Myocyte (in vitro differentiated cells): ENCODE measurements at regions not wholly inside any gene's neighbourhood (a gene's known extent, or its start where the extent isn't known, plus 50 kb on each side); places are given as distances from the start of the nearest gene placed in this dataset.

Source experiments
- DNase-seq: peaks from one replicate; pipeline ENCODE4 v3.0.0-alpha.2; 2012; ENCODE audit warnings: low read depth

DNA sequence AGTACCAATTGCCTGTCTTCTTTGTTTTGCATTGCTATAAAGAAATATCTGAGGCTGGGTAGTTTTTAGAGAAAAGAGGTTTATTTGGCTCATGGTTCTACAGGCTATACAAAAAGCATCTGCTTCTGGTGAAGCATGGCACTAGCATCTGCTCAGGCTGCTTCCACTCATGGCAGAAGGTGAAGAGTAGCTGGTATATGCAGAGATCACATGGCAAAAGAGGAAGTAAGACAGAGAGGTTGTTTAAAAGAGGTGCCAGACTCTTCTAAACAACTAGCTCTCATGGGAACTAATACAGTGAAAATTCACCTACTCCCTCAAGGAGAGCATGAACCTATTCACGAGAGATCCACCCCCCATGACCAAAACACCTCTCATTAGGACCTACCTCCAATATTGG, 56.7 kb upstream of the GUCA2B start:
- no peak for DNase-seq

DNA sequence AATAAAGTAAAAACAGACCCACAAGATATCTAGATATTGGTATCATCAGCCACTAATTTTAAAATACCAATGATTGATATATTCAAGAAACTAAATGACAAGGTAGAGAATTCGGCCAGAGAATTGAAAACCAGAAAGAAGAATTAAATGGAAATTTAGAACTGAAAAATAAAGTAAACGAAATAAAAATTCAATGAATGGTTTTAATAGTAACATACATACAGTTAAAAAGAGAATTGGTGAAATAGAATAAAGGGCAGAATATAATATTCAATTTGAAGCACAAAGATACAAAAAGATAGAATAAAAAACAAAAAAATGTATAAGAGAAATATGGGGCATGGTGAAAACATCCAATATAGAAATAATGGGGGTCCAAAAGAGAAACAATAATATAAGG, 64.0 kb upstream of the GUCA2B start:
- DNase-seq = no peak

DNA sequence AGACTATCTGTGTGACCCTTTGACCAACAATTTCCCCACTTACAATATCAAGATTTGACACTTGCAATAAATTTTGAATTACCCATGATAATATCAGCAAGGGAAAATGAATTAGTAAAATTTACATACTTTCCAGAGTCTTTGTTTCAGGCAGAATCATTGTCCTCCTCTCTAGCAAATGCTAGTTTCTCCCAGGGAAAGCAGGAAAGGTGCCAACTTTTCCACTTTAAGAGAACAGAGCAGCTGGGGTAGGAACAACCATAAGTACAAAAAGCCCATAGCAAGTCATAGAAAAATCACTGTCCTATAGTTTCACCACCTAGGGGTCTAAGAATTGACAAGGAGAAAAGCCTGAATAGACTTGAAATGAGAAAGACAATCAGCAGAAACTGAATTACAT, 67.1 kb upstream of the GUCA2B start:
- peak; percentile 6 for DNase-seq

DNA sequence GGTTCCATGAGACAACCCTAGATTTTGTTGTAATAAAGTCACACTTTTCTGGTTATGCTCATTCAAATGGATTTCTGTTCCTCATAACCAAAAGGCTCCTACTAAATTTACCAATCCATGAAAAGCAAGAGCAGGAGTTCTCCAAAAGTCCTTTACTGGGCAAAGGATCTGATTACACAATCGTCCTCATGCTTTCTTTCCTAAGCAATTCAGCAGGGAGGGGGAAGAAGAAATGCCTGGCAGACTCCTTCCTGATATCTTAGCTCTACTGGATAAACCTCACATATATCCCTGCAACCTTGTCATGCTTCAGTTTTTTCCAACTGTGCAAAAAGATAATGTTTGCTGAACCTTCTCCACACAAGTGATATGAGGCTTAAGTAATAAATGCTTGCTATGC, 67.6 kb upstream of the GUCA2B start:
- no peak for DNase-seq

DNA sequence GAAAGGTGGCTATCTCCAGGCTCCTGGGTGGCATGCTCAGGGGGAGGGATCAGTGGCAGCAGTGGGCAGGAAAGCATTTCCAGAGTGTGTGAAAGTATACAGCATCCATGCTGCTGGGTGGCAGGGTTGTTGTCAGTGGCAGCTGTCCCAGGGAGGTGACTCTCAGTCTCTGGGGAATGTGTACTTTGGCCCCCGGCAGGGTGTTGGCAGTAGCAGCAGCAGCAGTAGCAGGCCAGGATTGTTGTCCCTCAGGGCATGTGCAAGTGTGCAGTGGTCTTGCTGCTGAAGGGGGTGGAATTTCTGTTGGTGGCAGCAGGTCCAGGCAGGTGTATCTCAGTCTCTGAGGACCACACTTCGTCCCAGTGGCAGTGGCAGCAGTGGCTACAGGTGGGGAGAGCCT, 71.7 kb upstream of the GUCA2B start:
- no peak for DNase-seq

DNA sequence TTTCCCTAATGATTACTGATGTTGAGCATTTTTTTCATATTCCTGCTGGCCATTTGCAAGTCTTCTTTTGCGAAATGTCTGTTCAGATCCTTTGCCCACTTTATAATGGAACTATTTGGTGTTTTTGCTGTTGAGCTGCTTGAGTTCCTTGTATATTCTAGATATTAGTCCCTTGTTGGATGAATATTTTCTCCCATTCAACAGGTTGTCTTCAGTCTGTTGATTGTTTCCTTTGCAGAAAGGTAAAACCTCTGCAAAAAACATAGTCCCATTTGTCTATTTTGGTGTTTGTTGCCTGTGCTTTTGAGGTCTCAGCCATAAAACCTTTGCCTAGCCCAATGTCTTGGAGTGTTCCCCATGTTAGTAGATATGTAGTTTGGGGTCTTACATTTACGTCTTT, 78.0 kb upstream of the GUCA2B start:
- no peak for DNase-seq

DNA sequence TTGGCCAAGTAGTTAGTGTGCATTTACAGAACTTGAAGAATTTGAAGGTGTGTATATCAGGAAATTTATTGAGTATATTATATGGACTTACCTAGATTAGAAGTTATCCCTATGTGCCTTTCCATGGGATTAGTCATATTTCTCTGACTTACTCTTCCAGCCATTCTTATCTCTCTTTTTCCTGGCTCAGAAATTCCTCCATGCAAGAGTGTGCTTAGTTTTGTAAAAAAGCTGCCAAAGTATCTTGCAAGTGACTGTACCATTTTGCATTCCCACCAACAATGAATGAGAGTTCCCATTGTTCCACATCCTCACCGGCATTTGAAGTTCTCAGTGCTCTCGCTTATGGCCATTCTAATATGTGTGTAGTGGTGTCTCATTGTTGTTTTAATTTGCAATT, 82.2 kb upstream of the GUCA2B start:
- DNase-seq = no peak

DNA sequence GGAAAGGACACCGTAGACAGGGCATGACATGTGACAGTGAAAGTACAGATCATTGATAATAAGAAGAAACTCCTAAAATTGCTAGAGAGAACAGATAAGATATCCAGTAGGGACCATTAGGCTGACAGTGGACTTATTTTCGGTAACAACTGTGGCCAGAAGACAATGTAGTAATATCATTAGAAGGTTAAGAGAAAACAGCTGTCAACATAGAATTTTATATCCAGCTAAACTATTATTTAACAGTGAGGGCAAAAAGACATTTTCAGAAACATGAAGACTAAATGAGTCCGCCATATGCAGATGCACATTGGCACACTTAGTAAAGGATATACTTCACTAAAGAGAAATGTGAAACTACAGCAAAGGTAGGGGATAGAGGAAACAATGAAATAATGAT, 95.4 kb upstream of the GUCA2B start:
- DNase-seq = no peak

DNA sequence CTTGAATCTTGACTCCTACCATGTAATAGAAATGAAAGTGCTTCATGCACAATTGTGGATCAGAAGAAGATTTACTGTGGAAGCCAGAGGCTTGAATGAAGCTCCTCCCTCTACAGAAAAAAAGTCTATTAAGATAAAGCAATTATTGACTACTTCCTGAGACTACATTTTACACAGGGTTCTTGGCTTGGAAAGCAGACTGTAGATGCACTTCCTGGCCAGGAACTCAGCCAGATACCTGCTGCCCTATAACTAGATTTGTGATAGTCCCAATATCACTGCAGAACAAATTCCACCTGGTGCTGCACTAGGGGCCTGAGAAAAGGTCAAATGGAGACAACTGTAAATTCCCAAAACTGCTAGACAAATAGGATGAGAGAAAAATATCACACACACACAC, 96.8 kb upstream of the GUCA2B start:
- no peak for DNase-seq

DNA sequence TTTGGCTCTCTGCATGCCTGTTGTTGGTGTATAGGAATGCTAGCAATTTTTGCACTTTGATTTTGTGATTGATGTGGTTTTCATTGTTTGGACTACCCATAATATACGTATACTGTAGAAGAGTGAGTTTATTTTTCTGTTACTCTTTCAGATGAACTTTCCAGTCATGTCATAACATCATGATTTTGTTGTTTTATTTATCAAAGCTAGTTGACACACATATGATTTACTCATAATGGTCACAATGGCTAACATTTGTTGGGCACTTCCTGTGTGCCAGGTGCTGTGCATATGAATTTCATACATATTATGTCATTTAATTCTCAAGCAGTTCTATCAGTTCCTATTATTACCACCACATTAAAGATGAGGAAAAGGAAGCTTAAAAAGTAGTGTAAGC, 98.1 kb upstream of the GUCA2B start:
- no peak for DNase-seq

DNA sequence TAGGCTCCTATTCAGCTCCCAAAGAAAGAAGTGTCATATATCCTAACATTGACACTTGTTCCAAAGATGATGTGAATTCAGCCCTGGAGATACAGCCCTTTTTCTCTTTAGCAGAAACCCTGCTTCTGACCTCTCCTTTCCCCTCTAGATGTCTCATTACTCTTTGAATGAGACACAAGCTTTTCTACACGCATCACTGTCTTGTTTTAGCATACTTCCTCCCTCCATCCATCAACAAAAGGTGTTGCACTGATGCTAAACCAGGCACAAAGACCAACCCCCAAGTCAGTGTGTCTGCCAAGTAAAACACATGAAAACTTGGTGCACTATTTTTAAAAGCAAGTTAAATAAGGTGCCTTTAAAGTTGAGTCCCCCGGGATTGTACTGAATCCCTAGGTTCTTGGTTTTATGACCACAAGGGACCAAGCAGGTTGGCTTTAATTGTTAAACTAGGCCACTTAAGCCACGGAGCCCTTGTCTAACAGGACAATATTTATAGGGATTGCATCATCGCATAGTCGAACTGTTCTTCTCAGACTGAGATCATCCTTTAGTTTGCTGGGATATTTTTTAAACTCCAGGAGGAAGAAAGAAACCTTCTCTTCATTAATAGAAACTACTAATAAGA, 101.0 kb upstream of the GUCA2B start:
- peak; percentile 43 for DNase-seq

DNA sequence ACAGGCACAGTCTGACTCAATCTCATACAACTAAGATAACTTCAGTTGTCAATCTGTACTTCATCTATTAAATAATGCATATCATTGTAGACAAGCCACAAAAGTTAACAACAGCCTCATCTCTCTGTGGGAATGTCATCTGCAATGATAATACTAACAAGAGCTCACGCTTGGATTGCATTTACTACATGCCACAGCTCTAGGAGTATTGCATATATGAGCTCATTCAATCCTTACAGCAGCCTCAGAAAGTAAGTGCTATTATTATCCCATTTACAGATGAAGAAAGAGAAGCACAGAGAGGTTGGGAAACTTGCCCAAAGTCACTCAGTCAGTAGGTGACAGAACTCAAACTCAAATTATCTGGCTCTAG, 105.7 kb upstream of the GUCA2B start:
- no peak for DNase-seq

DNA sequence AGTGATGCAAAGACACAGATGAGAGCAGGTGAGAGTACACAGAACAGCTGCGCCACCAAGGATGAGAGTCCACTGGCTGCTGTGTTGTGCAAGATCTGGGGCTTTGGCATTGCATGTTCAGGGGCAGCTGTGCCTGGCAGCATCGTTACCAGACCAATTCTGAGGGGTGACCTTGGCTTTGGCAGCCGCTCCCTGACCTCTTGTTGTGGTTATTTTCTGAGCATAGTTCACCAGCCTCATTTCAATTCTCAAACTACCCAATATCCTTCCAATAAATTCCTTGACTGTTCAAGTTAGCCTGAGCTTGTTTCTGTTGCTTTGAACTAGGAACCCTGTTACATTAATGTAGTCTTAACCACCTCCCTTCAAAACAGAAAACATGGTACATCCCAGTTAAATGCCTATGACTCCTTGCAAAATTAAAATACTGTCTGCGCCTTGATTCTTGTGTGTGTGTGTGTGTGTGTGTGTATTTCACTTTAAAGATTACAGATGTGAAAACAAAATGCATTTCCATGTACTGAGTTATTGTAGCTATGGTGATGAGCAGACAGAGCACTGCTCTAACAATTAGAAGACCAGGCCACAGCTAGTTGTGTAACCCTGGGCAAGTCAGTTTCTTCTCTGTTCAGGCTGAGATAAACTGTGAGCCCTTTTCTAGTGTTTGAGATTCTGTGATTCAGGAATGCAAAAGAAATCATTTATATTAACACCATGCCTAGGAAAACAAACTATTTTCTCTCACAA, 106.3 kb upstream of the GUCA2B start:
- peak; percentile 90 for DNase-seq

DNA sequence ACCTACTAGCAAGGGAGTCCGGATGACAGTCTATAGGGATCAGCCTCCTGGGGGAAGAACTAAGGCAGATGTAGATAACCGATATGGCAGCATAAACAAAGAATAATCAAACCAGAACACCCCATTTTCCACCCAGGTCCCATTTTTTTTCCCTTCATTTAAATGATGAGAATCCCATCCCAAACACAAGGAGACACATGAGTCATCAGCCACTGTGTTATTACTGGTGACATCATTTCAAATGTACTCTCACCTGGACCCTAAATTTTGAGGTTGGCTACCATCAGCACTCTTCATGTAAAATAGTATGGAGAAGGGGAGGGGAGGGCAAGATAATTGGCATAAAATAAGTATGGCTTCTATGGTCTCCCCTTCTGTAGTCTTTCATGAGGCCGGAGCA, 108.9 kb upstream of the GUCA2B start:
- DNase-seq = no peak

DNA sequence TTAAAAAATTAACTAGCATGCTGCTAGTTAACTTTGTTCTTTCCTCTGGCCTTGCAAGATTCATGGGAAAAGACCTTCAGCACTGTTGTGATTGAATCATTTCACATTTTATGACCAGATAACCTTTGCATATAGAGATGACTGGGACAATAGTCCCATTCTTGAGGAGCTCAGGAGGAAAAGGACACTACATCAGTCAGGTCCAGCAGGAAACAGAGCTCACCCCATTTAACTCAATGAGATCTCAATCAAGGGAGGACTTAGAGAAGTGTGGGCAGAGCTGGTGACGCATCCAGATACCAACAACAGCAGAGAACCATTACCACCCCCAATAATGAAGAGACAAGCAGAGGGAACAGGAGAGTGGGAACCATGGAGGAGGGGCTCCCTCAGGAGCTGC, 109.4 kb upstream of the GUCA2B start:
- DNase-seq = no peak

DNA sequence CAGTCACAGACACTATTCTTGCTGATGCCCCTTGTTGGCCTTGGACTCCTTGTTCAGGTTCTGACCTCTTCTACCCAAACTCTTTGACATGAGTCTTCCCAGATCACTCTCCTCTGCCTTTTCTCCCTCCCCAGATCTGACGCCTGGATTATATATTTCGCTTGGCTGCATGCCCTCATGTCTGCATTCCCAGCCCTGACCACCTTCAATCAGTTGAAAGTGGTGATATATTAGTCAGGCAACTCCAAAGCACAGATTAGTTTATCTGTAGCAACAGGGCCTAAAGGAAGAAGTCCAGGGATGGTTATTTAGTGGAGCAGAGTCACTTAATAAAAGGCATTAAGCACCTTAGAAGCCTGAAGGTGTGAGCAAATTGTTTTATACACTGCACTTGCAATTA, 110.0 kb upstream of the GUCA2B start:
- no peak for DNase-seq

DNA sequence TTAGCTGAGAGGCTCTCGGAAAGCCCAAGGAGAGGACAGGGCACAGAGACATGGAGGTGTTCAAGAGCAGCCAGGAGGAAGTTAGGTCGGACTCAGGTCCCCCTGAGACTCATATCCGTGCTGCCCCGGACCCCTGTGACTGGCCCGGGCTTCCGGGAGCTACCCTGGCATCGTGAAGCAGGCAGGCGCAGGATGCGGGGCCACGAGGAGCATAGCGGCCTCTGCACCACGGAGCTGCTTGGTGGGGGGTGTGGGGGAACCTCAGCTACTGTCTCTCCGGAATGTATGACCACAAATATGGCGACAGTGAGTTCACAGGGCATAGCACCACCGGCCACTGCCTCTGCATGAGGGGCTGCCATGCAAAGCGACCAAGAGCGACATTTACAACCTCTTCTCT, 112.2 kb upstream of the GUCA2B start:
- no peak for DNase-seq

DNA sequence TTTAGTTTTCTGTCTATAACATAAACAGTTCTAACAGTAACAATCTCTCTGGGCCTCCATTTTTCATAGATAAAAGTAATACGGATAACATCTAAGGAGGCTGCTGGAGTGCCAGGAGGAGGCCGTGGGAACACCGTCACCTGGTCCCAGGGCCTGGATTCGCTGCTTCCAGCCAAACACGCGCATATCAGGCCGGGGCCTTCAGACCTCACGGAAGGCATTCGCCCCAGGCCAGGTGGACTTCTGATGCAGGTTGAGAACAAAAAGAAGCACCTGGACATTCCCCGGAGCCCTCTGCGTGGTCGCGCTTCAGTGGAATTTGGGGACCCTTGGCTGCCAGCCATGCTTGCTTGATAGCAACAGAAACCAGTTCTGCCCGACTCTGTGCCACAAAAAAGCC, 113.1 kb upstream of the GUCA2B start:
- DNase-seq = no peak

DNA sequence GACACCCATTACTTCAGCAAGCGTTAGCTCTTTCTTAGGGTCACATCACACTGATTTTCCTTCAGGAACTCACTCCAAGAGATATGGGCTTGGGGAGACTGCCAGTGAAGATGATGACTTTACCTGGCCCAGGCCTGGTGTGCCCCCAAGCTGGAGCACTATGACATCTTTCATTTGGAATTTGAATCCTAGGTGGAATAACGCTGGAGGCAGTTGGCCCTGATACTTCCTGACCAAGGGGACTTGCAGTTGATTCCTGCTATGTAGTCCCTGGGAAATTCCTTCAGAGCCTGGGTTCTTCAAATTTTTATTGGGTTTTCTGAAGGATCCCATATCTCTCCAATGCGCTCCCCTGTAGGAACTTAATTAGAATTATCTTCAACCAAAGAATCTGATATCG, 114.9 kb upstream of the GUCA2B start:
- no peak for DNase-seq

DNA sequence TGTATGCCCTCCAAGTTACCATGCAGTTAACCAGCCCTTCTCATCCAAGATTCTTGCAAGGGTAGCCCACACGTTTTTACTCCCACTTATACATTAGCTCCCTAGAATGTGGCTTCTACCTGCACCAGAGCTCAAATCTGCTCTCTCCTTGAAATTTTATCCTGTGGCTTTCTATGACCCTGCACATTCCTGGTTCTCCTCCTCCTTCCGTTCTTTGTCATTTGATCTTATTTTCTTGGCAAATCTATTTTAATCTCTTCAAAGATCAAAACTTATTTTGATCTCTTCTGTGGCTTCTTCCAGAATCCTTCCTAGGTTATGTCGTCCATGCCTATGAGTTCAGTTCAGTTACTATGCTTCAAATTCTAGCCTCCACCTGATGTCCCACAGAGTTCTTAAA, 115.6 kb upstream of the GUCA2B start:
- DNase-seq = no peak

DNA sequence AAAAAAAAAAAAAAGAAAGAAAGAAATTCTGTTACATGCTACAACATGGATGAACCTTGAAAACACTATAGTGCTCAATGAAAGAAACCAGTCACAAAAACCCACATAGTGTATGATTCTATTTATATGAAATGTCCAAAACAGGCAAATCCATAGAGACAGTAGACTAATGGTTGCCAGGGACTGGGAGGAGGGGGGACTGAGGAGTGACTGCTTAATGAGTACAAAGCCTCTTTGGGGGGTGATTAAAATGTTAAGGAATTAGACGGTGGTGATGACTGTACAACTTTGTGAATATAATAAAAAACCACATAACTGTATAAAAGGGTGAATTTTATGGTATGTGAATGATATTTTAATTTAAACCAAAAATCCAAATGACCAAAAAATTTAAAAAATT, 116.0 kb upstream of the GUCA2B start:
- no peak for DNase-seq

DNA sequence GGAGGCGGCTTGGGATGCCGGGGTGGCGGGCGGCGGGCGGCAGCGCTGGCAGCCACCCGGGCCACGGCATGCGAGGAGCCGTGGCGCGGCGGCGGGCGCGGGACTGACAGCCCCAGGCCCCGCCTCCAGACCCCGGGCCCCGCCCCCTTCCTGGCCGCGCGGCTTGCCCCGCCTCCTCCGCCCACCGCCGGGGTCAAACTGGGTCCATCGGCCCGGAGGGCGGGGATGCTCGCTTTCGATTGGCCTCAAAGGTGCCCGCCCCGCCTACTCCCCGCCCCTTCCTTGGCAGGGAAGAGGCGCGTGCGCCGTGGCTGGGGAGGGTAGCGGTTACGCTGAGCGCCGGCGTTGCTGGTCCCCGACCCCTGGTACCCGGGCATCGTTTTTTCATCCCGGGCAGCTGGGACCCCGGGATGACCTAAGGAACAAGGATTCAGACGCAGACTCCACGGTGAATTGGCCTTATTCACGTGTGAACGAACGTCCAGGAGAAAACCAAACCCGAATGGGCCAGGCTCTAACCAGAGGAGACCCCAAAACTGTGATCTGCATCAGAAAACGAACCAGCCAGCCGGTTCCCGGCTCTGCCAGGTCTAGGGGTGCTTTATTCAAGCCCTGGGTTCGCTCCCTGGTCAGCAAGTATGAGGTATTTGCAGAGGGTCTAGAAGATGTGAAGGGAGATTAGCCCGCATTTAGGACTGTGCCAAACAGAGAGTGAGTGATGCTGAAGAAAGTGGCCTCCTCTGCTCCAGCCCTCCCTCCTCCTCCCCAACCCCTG, 117.2 kb upstream of the GUCA2B start:
- DNase-seq = peak; percentile 90
